Transverse colon (tissue), 3 donors: ENCODE measurements at regions not wholly inside any gene's neighbourhood (a gene's known extent, or its start where the extent isn't known, plus 50 kb on each side); places are given as distances from the start of the nearest gene placed in this dataset.

Experiments
- POLR2A ChIP-seq: fragments of 450-650 bp; IDR thresholded peaks from one replicate; pipeline ENCODE4 v1.6.1; 2016; ENCODE audit warnings: antibody characterized with exemption, mild to moderate bottlenecking, moderate library complexity
- TF ChIP-seq, protein P1 (sequence below), 5 experiments: fragments of 200-600 bp in 3 of 5; fragments of 450-650 bp in 2 of 5; sonication (generic) in 3 of 5; IDR thresholded peaks; 1 replicate in 2 of 5; 2 replicates in 3 of 5; pipeline ENCODE4 v1.5.1; 2016 to 2017; ENCODE audit warnings: antibody characterized with exemption in 5 of 5, inconsistent platforms in 3 of 5, mild to moderate bottlenecking in 2 of 5, moderate library complexity in 1 of 5

DNA sequence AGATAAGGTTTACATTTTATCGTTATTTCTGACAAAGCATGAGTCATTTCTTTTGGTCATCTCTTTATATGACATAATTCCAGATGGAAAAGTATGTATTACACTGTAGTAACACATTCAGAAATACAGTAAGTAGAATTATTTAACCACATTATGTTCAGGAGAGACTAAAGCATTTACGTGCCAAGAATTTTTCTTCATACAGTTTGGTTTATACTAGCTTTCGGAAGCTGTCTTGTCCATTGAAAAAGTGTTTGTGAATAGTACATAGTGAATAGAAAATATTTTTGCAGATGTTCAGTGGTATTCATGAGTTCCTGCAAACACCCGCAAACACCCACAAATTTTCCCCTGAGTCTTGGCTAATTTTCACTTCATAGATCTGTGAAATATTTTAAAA is 1033.0 kb upstream of the INTU start:
- TF ChIP-seq, protein P1, sequence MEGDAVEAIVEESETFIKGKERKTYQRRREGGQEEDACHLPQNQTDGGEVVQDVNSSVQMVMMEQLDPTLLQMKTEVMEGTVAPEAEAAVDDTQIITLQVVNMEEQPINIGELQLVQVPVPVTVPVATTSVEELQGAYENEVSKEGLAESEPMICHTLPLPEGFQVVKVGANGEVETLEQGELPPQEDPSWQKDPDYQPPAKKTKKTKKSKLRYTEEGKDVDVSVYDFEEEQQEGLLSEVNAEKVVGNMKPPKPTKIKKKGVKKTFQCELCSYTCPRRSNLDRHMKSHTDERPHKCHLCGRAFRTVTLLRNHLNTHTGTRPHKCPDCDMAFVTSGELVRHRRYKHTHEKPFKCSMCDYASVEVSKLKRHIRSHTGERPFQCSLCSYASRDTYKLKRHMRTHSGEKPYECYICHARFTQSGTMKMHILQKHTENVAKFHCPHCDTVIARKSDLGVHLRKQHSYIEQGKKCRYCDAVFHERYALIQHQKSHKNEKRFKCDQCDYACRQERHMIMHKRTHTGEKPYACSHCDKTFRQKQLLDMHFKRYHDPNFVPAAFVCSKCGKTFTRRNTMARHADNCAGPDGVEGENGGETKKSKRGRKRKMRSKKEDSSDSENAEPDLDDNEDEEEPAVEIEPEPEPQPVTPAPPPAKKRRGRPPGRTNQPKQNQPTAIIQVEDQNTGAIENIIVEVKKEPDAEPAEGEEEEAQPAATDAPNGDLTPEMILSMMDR (IDR thresholded peaks at IDR 0.05): no peak
- TF ChIP-seq POLR2A: no peak
